ENCODE measurements at regions not wholly inside any gene's neighbourhood (a gene's known extent, or its start where the extent isn't known, plus 50 kb on each side); places are given as distances from the start of the nearest gene placed in this dataset.

DNA sequence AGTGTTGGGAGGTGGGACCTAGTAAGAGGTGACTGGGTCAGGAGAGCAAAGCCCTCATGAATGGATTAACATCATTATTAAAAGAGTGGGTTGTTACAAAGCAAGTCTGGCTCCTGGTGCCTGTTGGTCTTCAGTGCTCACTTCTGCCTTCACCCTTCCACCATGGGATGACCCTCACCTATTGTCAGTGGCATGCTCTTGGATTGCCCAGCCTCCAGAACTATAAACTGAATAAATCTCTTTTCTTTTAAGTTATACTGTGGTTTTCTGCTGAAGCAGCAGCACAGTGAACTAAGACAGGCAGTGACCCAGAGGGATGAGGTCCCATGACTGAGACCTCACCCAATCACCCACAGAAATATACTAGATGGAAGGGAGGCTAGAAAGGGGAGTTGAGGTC, 57.5 kb upstream of the ATL2 start:
- DNase-seq (ENCODE audit: low spot score): no peak
- ATAC-seq (ENCODE audit: low FRiP score): no peak
- no peak for TF ChIP-seq CTCF (IDR thresholded peaks at IDR 0.05)

DNA sequence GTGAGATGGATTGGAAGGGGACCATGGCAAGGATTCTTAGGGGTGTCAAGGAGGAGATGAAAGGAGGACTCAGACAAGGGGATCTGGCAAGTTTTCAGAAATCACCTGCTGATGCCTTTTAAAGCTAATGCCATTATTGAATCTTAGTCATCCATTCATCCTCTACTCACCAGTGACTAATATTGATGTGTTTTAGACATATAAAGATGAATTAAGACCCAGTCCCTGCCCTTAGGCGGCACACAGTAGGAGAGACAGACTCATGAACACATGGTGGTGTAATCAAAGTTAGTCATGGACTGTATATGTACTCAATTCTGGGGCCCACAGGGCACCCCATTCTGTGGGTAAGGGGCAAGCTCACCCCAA, 56.5 kb upstream of the ATL2 start:
- TF ChIP-seq CTCF (IDR thresholded peaks at IDR 0.05): no peak
- DNase-seq (ENCODE audit: low spot score) (no peak), ATAC-seq (ENCODE audit: low FRiP score) (no peak)

DNA sequence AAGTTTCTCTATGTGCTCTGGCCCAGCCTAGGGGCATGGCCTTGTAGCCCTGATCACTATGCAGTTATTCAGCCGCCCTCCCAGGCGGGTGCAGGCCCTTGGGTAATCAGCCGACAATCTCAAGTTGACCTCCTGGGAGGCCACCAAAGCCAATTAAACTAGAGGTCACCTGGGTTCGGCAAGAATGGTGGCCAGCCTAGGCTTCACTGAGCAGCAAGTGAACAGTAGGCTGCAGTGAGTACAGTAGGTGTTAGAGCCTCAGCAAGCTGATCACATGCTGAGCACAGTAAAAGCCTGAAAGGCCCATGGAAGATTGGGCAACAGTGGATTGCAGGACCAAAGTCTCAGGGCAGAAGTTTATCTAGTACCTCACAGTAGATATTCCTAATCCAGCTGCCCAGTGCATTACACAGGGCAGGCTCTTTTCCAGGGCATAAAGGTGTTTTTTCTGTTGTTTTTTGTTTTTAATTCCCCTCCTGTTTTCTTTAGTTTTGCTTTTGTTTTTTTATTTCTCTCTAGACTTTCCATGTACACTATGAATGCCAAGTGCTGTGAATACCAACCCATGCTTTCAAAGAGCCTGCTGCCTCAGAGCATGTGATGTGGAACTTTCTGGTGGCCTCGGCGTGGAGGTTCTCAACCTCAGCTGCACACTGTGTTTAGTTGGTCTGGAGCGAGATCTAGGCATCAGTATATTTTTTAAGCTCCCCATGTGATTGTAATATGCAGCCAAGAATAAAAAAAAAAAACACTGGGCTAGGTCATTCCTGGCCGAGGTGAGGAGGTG, 55.9 kb upstream of the ATL2 start:
- no peak for ATAC-seq (ENCODE audit: low FRiP score)
- no peak for DNase-seq (ENCODE audit: low spot score)
- TF ChIP-seq CTCF (IDR thresholded peaks at IDR 0.05): no peak

DNA sequence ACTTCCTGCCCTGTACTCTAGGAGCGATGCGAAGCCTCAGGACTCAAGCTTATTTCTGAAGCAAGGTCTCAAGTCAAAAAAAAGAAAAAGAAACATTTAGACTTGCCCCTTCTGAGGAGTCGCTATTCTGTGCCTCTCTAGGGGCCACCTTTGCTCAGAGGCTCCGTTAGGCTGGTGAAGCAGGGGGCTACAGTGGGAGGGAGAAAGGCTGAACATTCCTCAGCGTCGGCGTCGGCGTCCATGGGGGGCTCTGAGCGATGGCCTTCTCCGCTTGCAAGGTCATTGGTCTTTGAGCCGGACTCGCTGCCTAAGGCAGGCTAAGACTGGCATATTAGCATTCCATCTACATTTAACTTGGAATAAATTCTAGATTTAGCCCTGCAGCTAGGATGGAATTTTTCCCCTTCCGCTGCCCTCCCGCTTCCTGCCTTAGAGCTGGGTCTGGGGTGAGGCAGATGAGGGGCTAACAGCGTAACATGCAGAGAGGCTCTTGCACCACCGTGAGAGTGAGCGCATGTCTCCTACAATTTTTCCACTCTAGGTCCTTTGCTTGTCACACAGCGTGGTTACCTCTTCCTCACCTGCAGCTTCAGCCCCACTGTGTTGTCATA, 53.6 kb upstream of the ATL2 start:
- no peak for ATAC-seq (ENCODE audit: low FRiP score)

GRCh38 chr2:38430196-38430595, 53.1 kb upstream of the ATL2 start:
- ATAC-seq (ENCODE audit: low FRiP score): no peak
- no peak for TF ChIP-seq CTCF (IDR thresholded peaks at IDR 0.05)
- no peak for DNase-seq (ENCODE audit: low spot score)

More for the DNA sequence above, 53.6 kb upstream of the ATL2 start:
- no peak for TF ChIP-seq CTCF (IDR thresholded peaks at IDR 0.05)
- no peak for DNase-seq (ENCODE audit: low spot score)

GRCh38 chr2:38427936-38428335, 50.9 kb upstream of the ATL2 start:
- DNase-seq (ENCODE audit: low spot score): no peak
- no peak for TF ChIP-seq CTCF (IDR thresholded peaks at IDR 0.05)
- no peak for ATAC-seq (ENCODE audit: low FRiP score)

GRCh38 chr2:38427054-38427453, 50.0 kb upstream of the ATL2 start:
- ATAC-seq (ENCODE audit: low FRiP score) (no peak), DNase-seq (ENCODE audit: low spot score) (no peak)
- TF ChIP-seq CTCF (IDR thresholded peaks at IDR 0.05): no peak
